ENCODE measurements at regions not wholly inside any gene's neighbourhood (a gene's known extent, or its start where the extent isn't known, plus 50 kb on each side); places are given as distances from the start of the nearest gene placed in this dataset.

DNA sequence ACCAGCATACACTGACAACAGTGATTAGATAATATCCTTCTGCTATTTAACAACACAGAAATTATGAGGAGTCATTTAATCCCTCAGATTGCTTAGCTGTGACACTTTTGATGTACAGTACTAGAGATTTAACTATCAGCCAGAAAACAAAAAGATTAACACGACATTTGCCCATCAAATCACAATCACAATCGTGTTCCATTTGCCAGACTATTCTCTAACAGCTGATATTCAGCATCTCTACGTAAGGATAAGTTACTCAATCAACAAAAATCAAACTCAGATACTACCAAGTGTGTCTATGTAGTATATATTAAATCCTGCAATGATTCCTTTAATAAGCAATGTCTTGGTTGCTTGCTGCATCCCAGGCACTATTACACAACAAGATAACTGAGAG is 558.7 kb upstream of the USP15 start:
- TF ChIP-seq, protein P1, sequence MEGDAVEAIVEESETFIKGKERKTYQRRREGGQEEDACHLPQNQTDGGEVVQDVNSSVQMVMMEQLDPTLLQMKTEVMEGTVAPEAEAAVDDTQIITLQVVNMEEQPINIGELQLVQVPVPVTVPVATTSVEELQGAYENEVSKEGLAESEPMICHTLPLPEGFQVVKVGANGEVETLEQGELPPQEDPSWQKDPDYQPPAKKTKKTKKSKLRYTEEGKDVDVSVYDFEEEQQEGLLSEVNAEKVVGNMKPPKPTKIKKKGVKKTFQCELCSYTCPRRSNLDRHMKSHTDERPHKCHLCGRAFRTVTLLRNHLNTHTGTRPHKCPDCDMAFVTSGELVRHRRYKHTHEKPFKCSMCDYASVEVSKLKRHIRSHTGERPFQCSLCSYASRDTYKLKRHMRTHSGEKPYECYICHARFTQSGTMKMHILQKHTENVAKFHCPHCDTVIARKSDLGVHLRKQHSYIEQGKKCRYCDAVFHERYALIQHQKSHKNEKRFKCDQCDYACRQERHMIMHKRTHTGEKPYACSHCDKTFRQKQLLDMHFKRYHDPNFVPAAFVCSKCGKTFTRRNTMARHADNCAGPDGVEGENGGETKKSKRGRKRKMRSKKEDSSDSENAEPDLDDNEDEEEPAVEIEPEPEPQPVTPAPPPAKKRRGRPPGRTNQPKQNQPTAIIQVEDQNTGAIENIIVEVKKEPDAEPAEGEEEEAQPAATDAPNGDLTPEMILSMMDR (IDR thresholded peaks at IDR 0.05; ENCODE audit: low read depth, low read length, poor library complexity, severe bottlenecking): no peak
- TF ChIP-seq EZH2phosphoT487 (IDR thresholded peaks at IDR 0.05; ENCODE audit: borderline replicate concordance, low read length): no peak

Data from DOHH2 (cell line).